ENCODE measurements at regions not wholly inside any gene's neighbourhood (a gene's known extent, or its start where the extent isn't known, plus 50 kb on each side); places are given as distances from the start of the nearest gene placed in this dataset.

- no peak for TF ChIP-seq CTCF (IDR thresholded peaks at IDR 0.05; ENCODE audit: control insufficient read depth, insufficient read depth, low read depth, low read length, missing control alignments)
- DNase-seq (ENCODE audit: low read depth) = no peak
Observed at GRCh38 chr3:83195243-83195642, 1433.8 kb upstream of the GBE1 start.

GRCh38 chr3:83193526-83193925, 1432.1 kb upstream of the GBE1 start:
- DNase-seq (ENCODE audit: low read depth) = no peak
- H3K4me3 ChIP-seq (ENCODE audit: control insufficient read depth, low read depth, low read length) = no peak overlapping the region
- no peak for TF ChIP-seq CTCF (IDR thresholded peaks at IDR 0.05; ENCODE audit: control insufficient read depth, insufficient read depth, low read depth, low read length, missing control alignments)

More at GRCh38 chr3:83195243-83195642, 1433.8 kb upstream of the GBE1 start:
- no peak overlapping the region for H3K4me3 ChIP-seq (ENCODE audit: control insufficient read depth, low read depth, low read length)

- no peak for DNase-seq (ENCODE audit: low read depth)
- H3K4me3 ChIP-seq (ENCODE audit: control insufficient read depth, low read depth, low read length) = no peak overlapping the region
- no peak for TF ChIP-seq CTCF (IDR thresholded peaks at IDR 0.05; ENCODE audit: control insufficient read depth, insufficient read depth, low read depth, low read length, missing control alignments)
Observed at GRCh38 chr3:83189634-83190033, 1428.2 kb upstream of the GBE1 start.

- DNase-seq (ENCODE audit: low read depth) = no peak
- no peak overlapping the region for H3K4me3 ChIP-seq (ENCODE audit: control insufficient read depth, low read depth, low read length)
- TF ChIP-seq CTCF (IDR thresholded peaks at IDR 0.05; ENCODE audit: control insufficient read depth, insufficient read depth, low read depth, low read length, missing control alignments) = no peak
Observed at GRCh38 chr3:83169473-83169872, 1408.0 kb upstream of the GBE1 start.

- H3K4me3 ChIP-seq (ENCODE audit: control insufficient read depth, low read depth, low read length) = no peak overlapping the region
- no peak for TF ChIP-seq CTCF (IDR thresholded peaks at IDR 0.05; ENCODE audit: control insufficient read depth, insufficient read depth, low read depth, low read length, missing control alignments)
- DNase-seq (ENCODE audit: low read depth) = no peak
Observed at GRCh38 chr3:83150896-83151295, 1389.5 kb upstream of the GBE1 start.

GRCh38 chr3:83140983-83141382, 1379.5 kb upstream of the GBE1 start:
- no peak overlapping the region for H3K4me3 ChIP-seq (ENCODE audit: control insufficient read depth, low read depth, low read length)
- no peak for TF ChIP-seq CTCF (IDR thresholded peaks at IDR 0.05; ENCODE audit: control insufficient read depth, insufficient read depth, low read depth, low read length, missing control alignments)
- DNase-seq (ENCODE audit: low read depth) = no peak

GRCh38 chr3:83131236-83131635, 1369.8 kb upstream of the GBE1 start:
- DNase-seq (ENCODE audit: low read depth) = no peak
- no peak for TF ChIP-seq CTCF (IDR thresholded peaks at IDR 0.05; ENCODE audit: control insufficient read depth, insufficient read depth, low read depth, low read length, missing control alignments)
- no peak overlapping the region for H3K4me3 ChIP-seq (ENCODE audit: control insufficient read depth, low read depth, low read length)
